CD4-positive, alpha-beta T cell treated with Interleukin-4 for 4 hours (primary cell): ENCODE measurements at regions not wholly inside any gene's neighbourhood (a gene's known extent, or its start where the extent isn't known, plus 50 kb on each side); places are given as distances from the start of the nearest gene placed in this dataset.
"Not testable (repeated sequence)": the region's sequence is repeated elsewhere in the genome, so short reads cannot be mapped to it uniquely, and the experiment has no call there.

Experiments
- DNase-seq: peaks from one replicate; pipeline ENCODE4 v3.0.0-alpha.2; 2020

DNA sequence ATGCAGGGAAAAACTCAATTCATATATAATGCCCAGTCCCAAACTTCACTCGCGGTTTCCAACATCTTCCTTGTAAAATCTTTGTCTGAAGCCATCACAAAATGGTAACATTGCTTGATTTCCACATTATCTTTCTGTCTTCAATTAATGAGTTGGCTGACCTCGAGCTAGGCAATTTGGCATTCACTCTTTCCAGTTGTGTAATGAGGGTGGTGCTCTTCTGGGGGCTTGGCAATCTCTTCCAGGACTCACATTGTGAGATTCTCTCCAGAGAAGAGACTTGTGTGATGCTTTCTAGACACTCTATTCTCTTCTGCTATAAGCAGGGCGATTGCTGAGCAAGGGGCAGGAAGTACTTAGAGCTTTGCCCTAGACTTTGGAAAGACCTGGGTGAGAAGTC lies 179.5 kb downstream of the JCAD start:
- DNase-seq = no peak

DNA sequence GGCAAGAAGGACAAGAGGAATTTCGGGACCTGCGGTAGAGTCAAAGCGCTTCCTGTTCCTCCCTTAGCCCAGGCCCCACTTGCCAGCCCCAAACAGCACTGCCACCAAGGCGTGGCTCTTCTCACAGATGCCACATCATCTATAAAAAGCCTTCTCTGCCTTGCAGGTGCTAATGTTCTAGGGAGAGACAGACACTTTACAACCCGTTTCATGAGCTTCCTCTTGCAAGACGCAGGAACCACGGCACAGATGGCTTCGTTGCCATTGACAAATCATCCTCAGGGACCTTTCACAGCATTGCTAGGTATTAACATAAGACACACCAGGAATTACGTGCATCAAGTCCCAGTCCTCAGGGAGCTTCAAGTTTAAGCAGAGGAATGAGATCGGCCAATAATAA lies 180.9 kb downstream of the JCAD start:
- no peak for DNase-seq

DNA sequence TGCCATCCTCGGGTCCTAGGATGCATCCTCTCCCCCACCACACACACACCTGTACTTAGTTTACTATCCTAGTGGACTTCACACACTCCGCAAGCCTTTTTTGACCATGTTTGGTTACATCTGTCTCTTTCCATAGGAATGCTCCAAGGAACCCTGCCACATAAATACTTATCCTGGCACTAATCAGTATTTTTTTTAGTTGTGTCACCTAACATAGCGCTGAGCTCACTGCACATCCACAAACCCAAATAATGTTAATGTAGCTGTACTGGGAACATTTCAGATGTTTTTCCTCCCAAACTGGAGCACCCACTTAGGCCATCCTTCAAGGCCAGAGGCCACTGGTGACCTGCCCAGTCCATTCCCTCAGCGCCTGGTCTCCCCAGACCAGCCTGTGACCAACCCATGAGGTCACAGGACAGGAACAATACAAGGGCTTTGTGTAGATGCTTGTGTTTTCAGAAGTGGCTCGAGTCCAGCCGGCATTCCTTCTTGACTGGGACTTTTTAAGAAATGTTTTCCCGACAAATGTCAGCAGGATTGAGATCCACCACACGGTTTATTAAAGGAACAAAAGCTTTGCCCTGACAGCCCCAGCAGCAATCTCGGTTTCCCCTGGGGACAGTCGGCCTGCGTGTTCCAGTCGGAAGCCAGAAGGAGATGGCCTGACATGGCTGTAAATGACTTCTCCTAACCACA lies 181.4 kb downstream of the JCAD start:
- no peak for DNase-seq

DNA sequence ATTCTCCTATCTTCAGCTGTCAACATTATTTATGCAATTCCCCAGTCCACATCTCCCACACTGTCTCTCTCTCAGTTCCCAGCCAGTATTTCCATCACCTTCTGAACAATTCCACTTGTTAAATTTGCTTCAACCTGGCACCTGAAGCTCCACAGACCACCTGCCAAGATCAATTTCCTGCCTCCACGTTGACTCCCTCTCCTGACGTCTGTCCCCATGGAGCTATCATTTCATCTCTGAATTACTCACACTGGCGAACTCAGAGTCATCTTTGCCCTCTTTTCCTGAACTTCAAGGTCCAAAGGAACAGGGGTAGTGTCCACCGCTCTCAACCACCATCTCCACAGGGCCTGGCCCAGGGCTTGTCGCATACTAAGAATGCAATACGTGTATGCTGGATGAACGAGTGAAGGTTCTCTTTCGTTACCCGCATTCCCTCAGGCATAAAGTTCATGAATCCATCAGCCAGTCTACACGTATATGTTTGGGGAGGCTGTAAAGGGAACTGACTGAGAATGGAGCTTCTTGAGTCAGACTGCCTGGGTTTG lies 183.3 kb downstream of the JCAD start:
- DNase-seq = no peak

DNA sequence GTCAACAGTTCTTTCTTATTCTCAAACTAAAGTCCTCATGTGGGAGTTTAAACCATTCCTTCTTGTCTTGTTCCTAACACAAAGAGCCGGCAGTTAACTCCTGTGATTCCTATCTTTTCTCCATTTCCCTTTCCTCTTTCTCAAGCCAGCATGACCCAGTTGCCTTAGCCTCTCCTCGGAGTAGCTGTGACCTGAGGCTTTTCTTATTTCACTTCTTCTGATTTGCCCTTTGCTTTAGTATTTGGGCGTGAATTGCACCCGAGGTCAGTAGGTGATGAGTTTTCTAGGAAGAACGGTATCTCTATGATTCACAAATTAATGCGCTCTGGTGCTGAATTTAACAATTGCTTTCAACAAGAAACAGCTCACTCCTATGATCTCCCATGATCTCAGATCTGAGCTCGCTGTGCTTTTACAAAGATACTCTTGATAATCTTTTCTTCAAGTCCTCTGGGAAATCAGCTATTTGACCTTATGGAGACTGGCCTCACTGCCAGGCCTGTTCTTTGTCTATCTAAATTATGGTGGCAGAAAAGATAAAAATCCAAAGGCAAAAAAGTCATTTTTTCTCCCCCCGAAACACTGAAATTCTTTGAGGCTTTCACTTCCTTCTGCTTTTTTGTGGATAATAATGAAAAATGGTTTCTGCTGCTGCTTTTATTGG lies 184.6 kb downstream of the JCAD start:
- no peak for DNase-seq

DNA sequence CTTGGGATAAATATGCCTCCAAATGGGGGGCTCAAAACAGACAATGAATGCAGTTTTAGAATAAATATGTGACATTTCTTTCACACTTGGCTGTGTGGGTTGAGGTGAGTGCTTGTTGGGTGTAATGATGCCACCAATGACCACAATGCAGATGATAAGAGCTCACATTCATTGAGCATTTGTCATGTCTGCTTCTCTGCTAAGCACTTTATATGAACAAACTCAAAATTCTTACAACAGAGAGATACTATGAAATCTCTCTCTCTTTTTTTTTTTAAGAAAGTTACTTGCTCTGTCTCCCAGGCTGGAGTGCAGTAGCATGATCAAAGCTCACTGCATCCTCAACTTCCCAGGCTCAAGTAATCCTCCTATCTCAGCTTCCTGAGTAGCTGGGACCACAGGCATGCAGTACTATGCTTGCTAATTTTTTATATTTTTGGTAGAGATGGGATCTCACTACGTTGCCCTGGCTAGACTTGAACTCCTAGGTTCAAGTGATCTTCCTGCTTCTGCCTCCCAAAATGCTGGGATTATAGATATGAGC lies 185.4 kb downstream of the JCAD start:
- DNase-seq = no peak

DNA sequence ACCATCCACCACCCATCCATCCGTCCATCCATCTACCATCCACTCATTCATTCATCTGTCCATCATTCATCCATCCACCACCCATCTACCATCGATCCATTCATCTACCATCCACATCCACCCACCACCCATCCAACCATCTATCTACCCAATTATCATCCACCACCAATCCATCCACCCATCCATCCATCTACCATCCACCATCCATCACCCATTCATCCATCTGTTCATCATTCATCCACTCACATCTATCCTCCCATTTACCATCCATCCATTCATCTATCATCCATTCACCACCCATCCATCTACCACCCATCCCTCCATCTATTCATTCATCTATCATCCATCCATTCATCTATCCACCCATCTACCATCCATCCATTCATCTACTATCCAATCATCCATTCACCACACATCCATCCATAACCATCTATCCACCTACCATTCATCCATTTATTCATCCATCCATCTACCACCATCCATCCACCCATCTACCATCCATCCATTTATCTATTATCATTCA lies 188.8 kb downstream of the JCAD start:
- DNase-seq = no peak

DNA sequence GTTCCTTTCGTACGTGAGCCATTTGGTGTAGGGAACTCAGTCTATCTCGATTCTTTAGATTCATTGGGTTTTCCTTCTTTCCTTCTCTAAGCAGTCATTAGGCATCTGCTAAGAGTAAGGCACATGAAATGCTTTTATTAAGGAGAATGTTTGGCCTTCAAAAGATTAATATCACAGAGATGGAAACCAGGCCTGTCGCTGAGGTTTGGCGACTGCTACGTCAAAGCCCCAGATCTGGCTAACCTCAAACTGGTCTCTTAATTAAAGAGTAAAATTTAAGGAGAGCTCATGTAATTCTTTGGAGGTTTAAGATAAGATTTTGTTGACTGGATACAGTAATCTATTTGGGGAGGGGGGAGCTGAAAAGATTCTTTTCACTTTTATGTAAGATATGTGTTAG lies 189.8 kb downstream of the JCAD start:
- DNase-seq = no peak

DNA sequence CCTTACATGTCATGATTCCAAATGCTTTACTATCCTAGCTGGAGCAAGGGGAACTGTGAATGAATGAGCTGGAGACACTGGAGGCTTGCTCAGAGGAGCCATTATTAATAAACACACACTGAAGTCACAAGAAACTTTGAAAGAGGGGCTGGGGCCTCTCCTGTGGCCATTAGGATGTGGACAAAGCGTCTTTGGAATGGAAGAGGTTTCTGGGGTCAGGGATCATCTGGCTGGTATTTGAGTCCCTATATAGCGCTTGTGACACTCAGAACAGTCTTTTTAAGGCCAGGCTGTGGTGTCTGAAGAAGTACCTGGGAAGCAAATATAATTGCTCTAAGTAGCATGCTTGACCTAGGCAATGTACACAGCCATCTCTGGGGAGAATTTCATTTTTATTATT lies 193.0 kb downstream of the JCAD start:
- no peak for DNase-seq

DNA sequence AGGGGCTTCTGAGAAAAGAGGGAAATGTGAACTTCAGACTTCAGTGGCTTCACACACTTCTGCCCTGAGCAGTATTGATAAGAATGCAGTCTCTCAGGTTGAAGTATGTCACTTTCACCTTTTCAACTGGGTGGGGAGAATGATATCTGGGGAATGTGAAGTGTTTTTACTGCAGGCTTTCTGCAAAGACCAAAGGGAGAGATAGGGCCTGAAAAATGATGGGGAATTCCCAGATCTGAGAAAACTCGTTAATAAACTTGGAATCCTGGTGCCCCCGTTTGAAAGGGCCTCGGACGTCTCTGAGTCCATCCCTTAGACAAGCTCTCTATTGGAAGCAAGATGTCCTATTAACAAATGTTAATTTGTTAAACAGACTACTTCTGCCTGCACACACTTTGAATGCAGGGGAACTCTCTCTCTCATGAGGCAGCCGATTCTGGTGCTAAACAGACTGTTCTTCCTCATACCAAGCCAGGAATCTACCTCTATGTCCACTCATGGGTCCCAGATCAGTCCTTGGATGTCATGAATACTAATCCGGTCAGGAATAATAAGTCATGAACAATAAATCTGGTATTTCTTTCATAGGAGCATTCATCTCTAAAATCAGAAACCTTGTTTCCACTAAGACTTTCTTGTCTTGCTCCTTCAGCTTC lies 193.6 kb downstream of the JCAD start:
- no peak for DNase-seq

DNA sequence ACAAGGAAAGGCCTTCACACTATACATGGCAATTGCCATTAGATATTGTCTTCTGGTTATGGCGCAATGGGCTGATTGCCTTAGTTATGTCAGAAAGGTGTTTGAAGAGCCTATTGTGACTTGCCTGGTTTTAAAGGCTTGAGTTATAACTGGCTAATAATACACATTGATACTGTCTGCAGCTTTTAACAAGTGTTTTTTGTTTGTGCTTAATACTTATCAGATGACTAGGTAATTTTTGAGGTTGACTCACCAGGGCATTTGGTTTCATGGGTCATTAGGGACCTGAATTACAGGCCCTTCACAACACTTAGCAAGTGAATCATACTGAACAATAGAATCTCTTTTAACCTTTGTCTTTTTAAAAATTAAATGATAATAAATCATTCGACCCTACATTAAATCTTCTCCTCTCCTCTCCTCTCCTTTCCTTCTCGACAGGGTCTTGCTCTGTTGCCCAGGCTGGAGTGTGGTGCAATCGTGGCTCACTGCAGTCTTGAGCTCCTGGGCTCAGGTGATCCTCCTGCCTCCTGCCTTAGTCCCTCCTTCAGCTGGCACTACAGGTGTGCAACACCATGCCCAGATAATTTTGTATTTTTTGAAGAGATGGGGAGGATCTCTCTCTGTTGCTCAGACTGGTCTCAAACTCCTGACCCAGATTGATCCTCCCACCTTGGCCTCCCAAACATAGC lies 196.3 kb downstream of the JCAD start:
- no peak for DNase-seq

DNA sequence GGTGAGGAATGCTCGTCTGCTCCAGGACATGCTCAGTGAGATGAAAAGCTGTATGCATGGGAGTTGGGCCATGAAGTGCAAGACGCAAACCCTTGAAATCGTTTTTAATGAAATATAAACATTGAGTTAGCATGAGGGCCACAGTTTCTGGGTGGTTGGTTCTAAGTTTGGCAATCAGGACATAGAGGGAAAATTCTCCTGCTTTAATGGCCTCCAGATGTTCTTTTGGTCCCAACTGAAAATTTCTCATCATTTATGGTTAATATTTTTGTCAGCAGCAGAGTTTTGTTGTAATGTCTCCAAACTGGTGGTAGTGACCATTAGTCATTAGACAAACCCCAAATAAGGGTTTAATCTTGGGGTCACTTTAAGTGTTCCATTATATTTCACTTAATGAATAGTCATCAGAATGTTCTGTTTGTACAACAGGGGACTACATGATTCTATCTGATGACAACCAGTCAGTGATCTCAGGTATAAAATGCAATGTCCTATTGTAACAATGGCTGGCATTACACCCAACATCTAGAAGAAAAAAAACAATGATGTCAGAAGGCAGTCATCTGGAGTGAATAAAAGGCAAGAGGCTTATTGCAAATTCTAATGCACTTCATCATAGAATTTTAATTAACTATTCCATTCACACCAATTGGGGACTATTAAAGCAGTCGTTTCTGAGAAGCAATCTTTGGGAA lies 197.4 kb downstream of the JCAD start:
- DNase-seq = no peak

DNA sequence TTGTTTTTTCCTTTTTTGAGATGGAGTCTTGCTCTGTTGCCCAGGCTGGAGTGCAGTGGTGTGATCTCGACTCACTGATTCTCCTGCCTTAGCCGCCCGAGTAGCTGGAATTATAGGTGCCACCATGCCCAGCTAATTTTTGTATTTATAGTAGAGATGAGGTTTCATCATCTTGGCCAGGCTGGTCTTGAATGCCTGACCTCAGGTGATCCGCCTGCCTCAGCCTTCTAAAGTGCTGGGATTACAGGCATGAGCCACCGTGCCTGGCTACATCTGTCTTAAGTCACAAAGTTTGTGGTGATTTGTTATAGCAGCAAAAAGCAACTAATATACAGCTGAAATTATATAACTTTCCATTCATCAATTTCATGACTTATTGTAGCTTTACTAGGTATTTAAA lies 198.2 kb downstream of the JCAD start:
- not testable (repeated sequence) for DNase-seq

DNA sequence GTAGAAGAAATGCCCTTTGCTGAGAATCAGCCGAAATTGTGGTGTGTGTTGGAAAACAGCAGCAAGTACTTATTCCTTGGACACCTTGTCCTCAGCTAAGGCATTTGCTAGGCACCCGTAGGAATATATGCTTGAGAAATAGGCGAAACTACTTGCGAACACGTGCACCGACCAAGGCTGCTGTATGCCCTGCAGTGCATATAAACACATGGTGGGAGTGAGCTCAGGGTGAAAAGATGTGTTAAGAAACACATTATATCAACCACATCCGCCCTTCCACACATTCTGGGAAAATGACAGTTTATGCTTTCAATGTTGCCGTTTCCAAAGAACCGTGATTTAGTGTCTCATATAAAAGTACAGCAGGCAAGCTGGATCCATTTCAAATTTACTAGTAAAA lies 199.2 kb downstream of the JCAD start:
- no peak for DNase-seq

DNA sequence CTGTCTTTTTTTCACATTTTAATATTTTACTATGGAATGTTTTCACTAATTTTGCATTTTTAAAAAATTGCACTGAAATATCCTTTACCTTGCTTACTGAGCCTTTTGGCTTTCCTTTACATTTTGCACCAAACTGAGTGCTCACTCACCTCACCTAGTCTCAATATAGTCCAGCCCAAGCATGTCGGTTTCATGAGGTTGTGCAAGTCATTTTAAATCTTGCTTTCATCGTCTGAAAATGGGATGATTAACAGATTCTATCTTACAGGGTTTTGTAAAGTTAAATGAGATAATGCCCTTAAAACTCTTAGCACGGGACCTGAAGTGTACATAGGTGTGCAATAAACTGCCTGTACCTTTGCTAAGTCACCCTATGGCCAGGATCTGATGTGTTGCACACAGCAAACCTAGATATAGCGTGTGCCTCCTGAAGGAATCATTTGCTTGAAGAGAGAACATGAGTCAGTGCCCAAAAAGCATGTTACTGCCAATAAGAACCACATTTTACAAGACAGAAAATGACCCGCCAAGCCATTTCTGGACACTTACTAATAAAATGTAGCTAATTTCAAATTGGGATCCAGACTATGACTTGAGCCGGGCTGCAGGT lies 199.8 kb downstream of the JCAD start:
- no peak for DNase-seq

DNA sequence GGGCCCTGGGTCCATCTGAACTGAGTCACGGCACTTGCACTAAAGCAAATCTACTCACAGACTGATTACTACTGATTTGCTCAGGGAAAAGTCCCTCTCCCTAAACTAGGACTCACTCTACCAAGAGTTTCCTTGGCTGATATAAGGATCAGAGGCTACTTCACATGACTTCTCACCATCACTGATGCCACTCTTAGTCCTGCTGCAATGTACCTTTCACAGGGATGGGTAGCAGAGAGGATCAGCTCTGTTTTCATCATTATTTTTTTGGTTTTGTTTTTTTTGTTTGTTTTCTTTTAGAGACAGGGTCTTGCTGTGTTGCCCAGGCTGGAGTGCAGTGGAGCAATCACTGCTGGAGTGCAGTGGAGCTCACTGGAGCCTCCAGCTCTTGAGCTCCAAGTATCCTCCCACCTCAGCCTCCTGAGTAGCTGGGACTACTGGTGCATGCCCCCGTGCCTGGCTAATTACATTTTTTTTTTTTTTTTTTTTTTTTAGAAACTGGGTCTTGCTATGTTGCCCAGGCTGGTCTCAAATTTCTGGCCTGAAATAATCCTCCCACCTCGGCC lies 200.6 kb downstream of the JCAD start:
- no peak for DNase-seq

DNA sequence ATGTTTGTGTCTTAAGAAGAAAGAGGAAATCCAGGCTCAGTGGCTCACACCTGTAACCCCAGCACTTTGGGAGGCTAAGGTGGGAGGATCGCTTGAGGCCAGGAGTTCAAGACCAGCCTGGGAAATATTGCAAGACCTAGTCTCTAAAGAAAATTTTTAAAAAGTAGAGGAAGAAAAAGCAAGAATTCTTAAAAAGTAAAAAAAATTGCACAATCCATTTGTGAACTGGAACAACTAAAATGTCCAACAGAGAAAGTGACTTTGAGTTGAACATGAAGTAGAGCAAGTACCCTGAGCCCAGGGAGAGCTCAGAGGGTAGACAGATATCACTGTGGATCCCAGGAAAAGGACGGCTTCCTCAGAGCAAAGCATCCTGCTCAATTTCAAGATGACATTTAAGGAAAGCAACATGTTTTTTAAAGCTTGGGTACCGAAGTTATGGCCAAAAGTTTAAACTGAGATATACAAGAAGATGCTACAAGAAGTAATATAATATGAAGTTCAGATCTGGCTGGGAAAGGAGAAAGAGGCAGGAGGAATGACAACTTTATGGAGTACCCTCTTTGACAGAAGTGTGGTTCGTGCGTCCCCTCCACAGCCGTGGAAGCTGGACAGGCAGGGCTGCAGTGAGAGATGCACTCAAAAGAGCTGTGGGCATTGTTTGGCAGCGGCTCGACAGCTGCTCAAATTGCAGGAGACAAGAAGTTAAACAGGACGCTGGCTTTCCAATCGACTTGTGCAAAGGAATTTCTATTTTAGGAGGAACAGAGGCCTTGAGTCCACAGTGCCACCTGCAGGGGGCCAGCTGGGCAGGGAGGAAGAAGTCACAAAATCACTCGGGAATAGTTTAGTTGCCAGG lies 201.3 kb downstream of the JCAD start:
- DNase-seq = no peak

DNA sequence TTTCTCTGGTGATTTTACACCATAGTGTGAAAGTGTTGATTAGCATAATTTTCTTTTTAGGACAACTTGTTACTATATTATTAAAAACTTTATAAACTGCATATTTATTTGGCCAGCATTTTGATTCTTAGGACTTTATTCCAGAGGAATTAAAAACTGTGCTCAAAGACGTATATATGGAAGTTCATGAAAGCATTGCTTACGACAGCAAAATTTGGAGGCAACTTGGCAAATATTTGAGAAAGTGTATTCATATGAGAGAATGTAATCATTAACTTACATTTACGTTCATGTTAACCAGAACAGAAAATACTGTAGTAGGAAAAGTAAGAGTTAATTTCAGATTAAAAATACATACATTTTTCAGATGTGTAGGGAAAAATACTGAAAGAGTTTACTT lies 203.1 kb downstream of the JCAD start:
- no peak for DNase-seq

DNA sequence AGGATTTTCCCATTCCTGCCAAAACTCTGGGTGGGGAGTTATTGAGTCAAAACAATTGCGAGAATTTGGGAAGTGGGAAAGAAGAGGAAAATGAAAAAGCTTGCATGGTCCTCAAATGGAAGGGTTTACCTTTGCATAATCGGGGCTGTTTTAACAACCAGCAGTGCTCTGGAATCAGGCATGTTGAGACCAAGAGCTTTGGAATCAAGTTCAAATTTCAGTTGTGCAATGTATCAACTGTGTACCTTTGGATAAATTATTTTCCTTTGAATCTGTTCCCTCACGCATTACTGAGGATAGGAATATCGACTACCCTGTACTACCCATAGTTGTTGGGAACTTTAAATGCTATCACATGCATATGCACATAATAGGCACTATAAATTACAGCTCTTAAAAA lies 205.5 kb downstream of the JCAD start:
- DNase-seq = no peak

DNA sequence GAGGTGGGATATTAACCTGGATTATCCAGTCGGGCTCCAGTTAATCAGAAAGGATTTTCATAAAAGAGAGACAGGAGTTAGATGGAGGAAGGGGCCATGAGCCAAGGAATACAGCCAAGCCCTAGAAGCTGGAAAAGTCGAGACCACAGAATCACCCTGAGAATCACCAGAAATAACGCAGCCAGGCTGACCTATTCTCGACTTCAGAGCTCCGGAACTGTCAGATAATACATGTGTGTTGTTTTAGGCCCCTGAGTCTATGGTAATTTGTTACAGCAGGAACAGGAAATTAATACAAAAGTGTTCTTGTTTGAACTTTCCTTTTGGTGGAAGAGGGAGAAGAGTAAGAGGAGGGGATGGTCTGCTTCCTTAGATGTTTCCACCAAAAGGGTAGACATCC lies 208.1 kb downstream of the JCAD start:
- DNase-seq = no peak

DNA sequence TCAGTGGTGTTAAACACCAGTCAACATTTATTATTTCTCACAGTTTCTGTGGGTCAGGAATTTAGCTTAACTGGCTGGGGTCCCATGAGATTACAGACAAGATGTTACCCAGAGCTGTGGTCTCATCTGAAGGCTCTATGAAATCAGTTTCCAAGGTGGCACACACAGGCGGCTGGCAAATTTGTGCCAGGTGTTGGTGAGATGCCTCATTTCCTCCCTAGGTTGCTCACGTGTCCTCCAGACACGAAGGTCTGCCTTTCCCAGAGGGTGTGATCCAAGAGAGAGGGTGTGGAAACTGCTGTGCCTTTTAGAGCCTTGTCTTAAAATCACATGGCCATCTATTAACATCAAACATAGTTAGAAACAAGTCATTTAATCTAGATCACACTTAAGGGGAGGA lies 209.0 kb downstream of the JCAD start:
- DNase-seq = no peak
